Loucy (cell line): ENCODE measurements at regions not wholly inside any gene's neighbourhood (a gene's known extent, or its start where the extent isn't known, plus 50 kb on each side); places are given as distances from the start of the nearest gene placed in this dataset.

Experiments
- H2AFZ ChIP-seq: fragments of 200-600 bp; sonication (generic); 2 replicates; pipeline ENCODE4 v1.6.0; 2016; ENCODE audit warnings: antibody characterized with exemption, mild to moderate bottlenecking, low read length, moderate library complexity
- H3F3A ChIP-seq: fragments of 200-600 bp; 2 replicates; pipeline ENCODE4 v1.6.0; 2016; ENCODE audit warnings: antibody characterized with exemption, low read depth, mild to moderate bottlenecking
- H3K27me3 ChIP-seq: fragments of 200-600 bp; sonication (generic); 2 replicates; pipeline ENCODE4 v1.6.1; 2014; ENCODE audit warnings: low read length, mild to moderate bottlenecking; ENCODE audit not compliant: insufficient read depth, poor library complexity, severe bottlenecking
- H3K36me3 ChIP-seq: fragments of 200-600 bp; sonication (generic); 2 replicates; pipeline ENCODE4 v1.6.1; 2016; ENCODE audit warnings: low read length; ENCODE audit not compliant: insufficient read depth
- H3K4me1 ChIP-seq: fragments of 200-600 bp; sonication (generic); 2 replicates; pipeline ENCODE4 v1.5.1; 2014; ENCODE audit warnings: low read length, mild to moderate bottlenecking; ENCODE audit not compliant: insufficient read depth, poor library complexity, severe bottlenecking
- H3K4me2 ChIP-seq: fragments of 200-600 bp; sonication (generic); 2 replicates; pipeline ENCODE4 v1.6.0; 2014; ENCODE audit warnings: antibody characterized with exemption, low read length, low read depth, mild to moderate bottlenecking; ENCODE audit not compliant: poor library complexity, severe bottlenecking
- H3K4me3 ChIP-seq: fragments of 200-600 bp; sonication (generic); 2 replicates; pipeline ENCODE4 v1.5.1; 2014; ENCODE audit warnings: low read length, mild to moderate bottlenecking, mixed read lengths; ENCODE audit not compliant: poor library complexity, severe bottlenecking
- H3K79me2 ChIP-seq: fragments of 200-600 bp; sonication (generic); 2 replicates; pipeline ENCODE4 v1.6.1; 2014; ENCODE audit warnings: low read length; ENCODE audit not compliant: insufficient read depth
- H3K9ac ChIP-seq: fragments of 200-600 bp; sonication (generic); 2 replicates; pipeline ENCODE4 v1.6.0; 2014; ENCODE audit warnings: mild to moderate bottlenecking, low read depth, low read length, moderate library complexity; ENCODE audit not compliant: poor library complexity, severe bottlenecking
- H3K9me2 ChIP-seq: fragments of 200-600 bp; sonication (generic); replicated peaks from 2 replicates; pipeline ENCODE4 v1.6.1; 2016; ENCODE audit warnings: low read depth, low read length, mixed read lengths
- H3K9me3 ChIP-seq: fragments of 200-600 bp; sonication (generic); 2 replicates; pipeline ENCODE4 v1.6.1; 2014; ENCODE audit warnings: mild to moderate bottlenecking, antibody characterized with exemption, low read length, low read depth; ENCODE audit not compliant: insufficient read depth
- H4K20me1 ChIP-seq: fragments of 200-600 bp; sonication (generic); 2 replicates; pipeline ENCODE4 v1.6.0; 2014; ENCODE audit warnings: antibody characterized with exemption, low read length, mild to moderate bottlenecking; ENCODE audit not compliant: insufficient read depth, poor library complexity, severe bottlenecking
- CTCF ChIP-seq: fragments of 200-600 bp; sonication (generic); conservative IDR thresholded peaks from 2 replicates; pipeline ENCODE4 v1.5.1; 2014; ENCODE audit warnings: mild to moderate bottlenecking, antibody characterized with exemption, low read length
- EZH2phosphoT487 ChIP-seq: fragments of 200-600 bp; IDR thresholded peaks from 2 replicates; pipeline ENCODE4 v1.6.1; 2018; ENCODE audit warnings: antibody characterized with exemption, mild to moderate bottlenecking, moderate library complexity, borderline replicate concordance

GRCh38 chr12:97672870-97673269 is 210.3 kb downstream of the RMST start:
- no peak for TF ChIP-seq CTCF
- no peak for TF ChIP-seq EZH2phosphoT487
- Histone ChIP-seq H3K9ac (no peak overlapping the region), H3K4me3 (no peak overlapping the region), H3K27me3 (no peaks in the 10 kb centered on the region), H3K4me1 (no peaks in the 10 kb centered on the region), H3K4me2 (no peak overlapping the region), H3K36me3 (no peaks in the 10 kb centered on the region), H3F3A (no peaks in the 10 kb centered on the region), H2AFZ (no peak overlapping the region), H3K9me3 (no peaks in the 10 kb centered on the region; the same call in 1 of the 2 replicates), H3K79me2 (no peaks in the 10 kb centered on the region), H3K9me2 (no peaks in the 10 kb centered on the region), H4K20me1 (no peaks in the 10 kb centered on the region)

GRCh38 chr12:97680751-97681150 is 218.1 kb downstream of the RMST start:
- Histone ChIP-seq H2AFZ (no peak overlapping the region), H3K9me2 (no peaks in the 10 kb centered on the region)
- TF ChIP-seq EZH2phosphoT487 (no peak), CTCF (no peak)

GRCh38 chr12:97681612-97682504 is 219.3 kb downstream of the RMST start:
- H3K36me3 ChIP-seq = no peaks in the 10 kb centered on the region
- no peaks in the 10 kb centered on the region for H3K79me2 ChIP-seq
- H3K9me2 ChIP-seq = no peaks in the 10 kb centered on the region
- H3K4me2 ChIP-seq = no peak overlapping the region
- no peaks in the 10 kb centered on the region for H3K27me3 ChIP-seq
- H3F3A ChIP-seq = no peaks in the 10 kb centered on the region
- H3K4me1 ChIP-seq = no peaks in the 10 kb centered on the region
- no peak overlapping the region for H3K9ac ChIP-seq
- no peak for TF ChIP-seq CTCF
- TF ChIP-seq EZH2phosphoT487 = no peak
- no peaks in the 10 kb centered on the region for H4K20me1 ChIP-seq
- H3K9me3 ChIP-seq = no peaks in the 10 kb centered on the region
- no peak overlapping the region for H3K4me3 ChIP-seq
- H2AFZ ChIP-seq = no peak overlapping the region

More at GRCh38 chr12:97680751-97681150, 218.1 kb downstream of the RMST start:
- Histone ChIP-seq H3F3A (no peaks in the 10 kb centered on the region), H3K9ac (no peak overlapping the region), H3K4me1 (no peaks in the 10 kb centered on the region), H3K79me2 (no peaks in the 10 kb centered on the region), H4K20me1 (no peaks in the 10 kb centered on the region), H3K4me2 (no peak overlapping the region), H3K9me3 (no peaks in the 10 kb centered on the region), H3K27me3 (no peaks in the 10 kb centered on the region), H3K4me3 (no peak overlapping the region), H3K36me3 (no peaks in the 10 kb centered on the region)
